BLaER1 (cell line): ENCODE measurements at regions not wholly inside any gene's neighbourhood (a gene's known extent, or its start where the extent isn't known, plus 50 kb on each side); places are given as distances from the start of the nearest gene placed in this dataset.

Experiments used
- H3K27ac ChIP-seq: shearing (Covaris generic); formaldehyde crosslinking; 2 replicates; pipeline ENCODE4 v1.8.1; 2022
- H3K27me3 ChIP-seq: shearing (Covaris generic); formaldehyde crosslinking; 2 replicates; pipeline ENCODE4 v1.8.1; 2022
- H3K36me3 ChIP-seq: shearing (Covaris generic); formaldehyde crosslinking; 2 replicates; pipeline ENCODE4 v1.8.1; 2022
- H3K4me1 ChIP-seq: shearing (Covaris generic); formaldehyde crosslinking; 2 replicates; pipeline ENCODE4 v1.8.1; 2022
- H3K4me2 ChIP-seq: shearing (Covaris generic); formaldehyde crosslinking; 2 replicates; pipeline ENCODE4 v1.8.1; 2022
- H3K4me3 ChIP-seq: shearing (Covaris generic); formaldehyde crosslinking; 2 replicates; pipeline ENCODE4 v1.8.1; 2022
- H3K9ac ChIP-seq: shearing (Covaris generic); formaldehyde crosslinking; 2 replicates; pipeline ENCODE4 v1.8.1; 2022
- H3K9me3 ChIP-seq: shearing (Covaris generic); formaldehyde crosslinking; 2 replicates; pipeline ENCODE4 v1.8.1; 2022
- H4K20me1 ChIP-seq: shearing (Covaris generic); formaldehyde crosslinking; 2 replicates; pipeline ENCODE4 v1.8.1; 2022
- Cebpa-rat ChIP-seq: shearing (Covaris generic); IDR thresholded peaks from 2 replicates; pipeline ENCODE4 v1.8.1; 2022

DNA sequence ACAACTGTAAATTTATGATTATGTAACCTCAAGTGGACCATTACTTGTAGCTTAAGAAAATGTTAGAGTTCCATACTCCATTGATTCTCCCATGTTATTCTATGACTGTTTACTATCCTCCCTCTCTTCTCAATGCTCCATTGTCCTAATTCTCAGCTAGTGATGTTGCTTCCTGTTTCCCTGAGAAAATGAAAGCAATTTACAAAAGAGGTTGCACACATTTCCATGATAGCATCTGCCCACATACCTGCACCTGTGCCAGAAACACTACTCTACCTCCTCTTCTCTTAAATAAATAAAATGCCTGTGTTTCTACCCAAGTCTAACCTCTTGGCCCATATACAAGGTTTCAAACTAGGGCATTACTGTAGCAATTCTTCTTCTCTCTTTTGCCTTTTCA, 1620.9 kb downstream of the FAM181B start:
- Histone ChIP-seq H3K27ac (no peak overlapping the region), H3K9me3 (no peaks in the 10 kb centered on the region), H3K4me1 (no peaks in the 10 kb centered on the region), H3K27me3 (no peaks in the 10 kb centered on the region), H4K20me1 (no peaks in the 10 kb centered on the region), H3K9ac (no peak overlapping the region), H3K36me3 (no peaks in the 10 kb centered on the region), H3K4me3 (no peak overlapping the region), H3K4me2 (no peak overlapping the region)
- TF ChIP-seq Cebpa-rat: no peak

DNA sequence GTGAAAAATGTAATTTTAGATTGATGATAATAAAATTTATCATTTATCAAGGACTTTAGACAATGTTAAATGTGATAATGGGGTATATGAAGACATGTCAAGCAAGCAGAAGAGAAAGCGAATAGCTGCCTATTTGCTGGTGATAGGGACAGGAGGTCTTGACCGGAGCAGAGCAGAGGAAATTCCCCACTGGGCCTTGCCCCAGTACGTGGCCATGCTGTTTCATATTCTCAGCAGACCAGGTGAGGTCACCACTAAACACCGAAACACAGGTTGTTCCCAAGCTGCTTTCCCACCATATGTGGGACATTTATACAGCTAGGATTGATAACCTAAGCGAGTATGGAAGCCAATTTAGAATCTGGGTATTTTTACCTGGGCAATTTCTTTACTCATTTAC, 1629.6 kb downstream of the FAM181B start:
- no peaks in the 10 kb centered on the region for H4K20me1 ChIP-seq
- TF ChIP-seq Cebpa-rat: no peak
- no peak overlapping the region for H3K4me2 ChIP-seq
- no peak overlapping the region for H3K4me3 ChIP-seq
- H3K4me1 ChIP-seq: no peaks in the 10 kb centered on the region
- no peaks in the 10 kb centered on the region for H3K27me3 ChIP-seq
- H3K27ac ChIP-seq: no peak overlapping the region
- H3K9ac ChIP-seq: no peak overlapping the region
- H3K9me3 ChIP-seq: no peaks in the 10 kb centered on the region
- no peaks in the 10 kb centered on the region for H3K36me3 ChIP-seq

- TF ChIP-seq Cebpa-rat: no peak
These were observed 1635.2 kb downstream of the FAM181B start for GRCh38 chr11:81098471-81098870.

DNA sequence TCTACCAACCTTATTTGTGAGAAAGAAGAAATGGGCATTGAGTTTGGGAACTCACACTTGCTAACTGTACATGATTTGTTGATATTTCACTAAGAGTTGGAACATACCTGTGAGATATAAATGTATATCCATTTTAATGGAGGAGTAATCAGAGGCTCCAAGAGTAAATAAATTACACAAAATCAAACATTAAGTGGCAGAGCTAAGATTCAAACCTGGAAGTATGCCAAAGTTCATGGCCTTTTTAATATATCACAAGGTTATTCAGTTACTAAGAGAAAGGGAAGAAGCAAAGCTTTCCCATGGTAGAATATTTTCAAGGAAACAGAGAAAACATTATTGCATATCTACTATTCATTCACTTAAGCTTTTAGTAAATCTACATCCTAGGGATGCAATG, 1641.1 kb downstream of the FAM181B start:
- Histone ChIP-seq H3K9me3 (no peaks in the 10 kb centered on the region), H3K27ac (no peak overlapping the region), H3K4me2 (no peak overlapping the region), H3K4me1 (0 out of 2 replicates have a peak, but pooled peaks cover 3% of the 10 kb centered on the region), H3K4me3 (no peak overlapping the region), H4K20me1 (no peaks in the 10 kb centered on the region), H3K36me3 (no peaks in the 10 kb centered on the region), H3K9ac (no peak overlapping the region), H3K27me3 (no peaks in the 10 kb centered on the region)
- TF ChIP-seq Cebpa-rat: no peak

More at GRCh38 chr11:81098471-81098870, 1635.2 kb downstream of the FAM181B start:
- Histone ChIP-seq H3K36me3 (no peaks in the 10 kb centered on the region), H3K27me3 (no peaks in the 10 kb centered on the region), H4K20me1 (no peaks in the 10 kb centered on the region), H3K4me1 (0 out of 2 replicates have a peak, but pooled peaks cover 3% of the 10 kb centered on the region), H3K4me2 (no peak overlapping the region), H3K4me3 (no peak overlapping the region), H3K9ac (no peak overlapping the region), H3K9me3 (no peaks in the 10 kb centered on the region), H3K27ac (no peak overlapping the region)

GRCh38 chr11:81089242-81089641, 1644.4 kb downstream of the FAM181B start:
- H3K36me3 ChIP-seq: no peaks in the 10 kb centered on the region
- H3K27ac ChIP-seq: no peak overlapping the region
- TF ChIP-seq Cebpa-rat: no peak
- no peaks in the 10 kb centered on the region for H4K20me1 ChIP-seq
- no peak overlapping the region for H3K9ac ChIP-seq
- no peak overlapping the region for H3K4me2 ChIP-seq
- no peaks in the 10 kb centered on the region for H3K9me3 ChIP-seq
- no peak overlapping the region for H3K4me3 ChIP-seq
- H3K27me3 ChIP-seq: no peaks in the 10 kb centered on the region
- no peaks in the 10 kb centered on the region for H3K4me1 ChIP-seq

GRCh38 chr11:81080476-81080875, 1639.6 kb upstream of the TENM4 start:
- no peaks in the 10 kb centered on the region for H3K9me3 ChIP-seq
- TF ChIP-seq Cebpa-rat: no peak
- no peaks in the 10 kb centered on the region for H4K20me1 ChIP-seq
- no peak overlapping the region for H3K9ac ChIP-seq
- H3K4me1 ChIP-seq: no peaks in the 10 kb centered on the region
- no peaks in the 10 kb centered on the region for H3K36me3 ChIP-seq
- no peak overlapping the region for H3K4me2 ChIP-seq
- no peaks in the 10 kb centered on the region for H3K27me3 ChIP-seq
- no peak overlapping the region for H3K4me3 ChIP-seq
- H3K27ac ChIP-seq: no peak overlapping the region

- H3K4me2 ChIP-seq: no peak overlapping the region
- no peak overlapping the region for H3K27ac ChIP-seq
- no peak overlapping the region for H3K9ac ChIP-seq
- H3K36me3 ChIP-seq: no peaks in the 10 kb centered on the region
- H3K27me3 ChIP-seq: no peaks in the 10 kb centered on the region
- TF ChIP-seq Cebpa-rat: no peak
- peaks cover 12% of the 10 kb centered on the region for H3K4me1 ChIP-seq
- no peaks in the 10 kb centered on the region for H4K20me1 ChIP-seq
- H3K4me3 ChIP-seq: no peak overlapping the region
- H3K9me3 ChIP-seq: no peaks in the 10 kb centered on the region
These were observed 1631.4 kb upstream of the TENM4 start for GRCh38 chr11:81072273-81072672.

GRCh38 chr11:81071606-81072005, 1630.8 kb upstream of the TENM4 start:
- Histone ChIP-seq H3K27ac (no peak overlapping the region), H3K9ac (no peak overlapping the region), H3K4me1 (peaks cover 12% of the 10 kb centered on the region), H3K4me2 (peak overlapping the region; percentile 26), H4K20me1 (no peaks in the 10 kb centered on the region), H3K36me3 (no peaks in the 10 kb centered on the region), H3K27me3 (no peaks in the 10 kb centered on the region), H3K4me3 (no peak overlapping the region), H3K9me3 (no peaks in the 10 kb centered on the region)
- TF ChIP-seq Cebpa-rat: no peak

DNA sequence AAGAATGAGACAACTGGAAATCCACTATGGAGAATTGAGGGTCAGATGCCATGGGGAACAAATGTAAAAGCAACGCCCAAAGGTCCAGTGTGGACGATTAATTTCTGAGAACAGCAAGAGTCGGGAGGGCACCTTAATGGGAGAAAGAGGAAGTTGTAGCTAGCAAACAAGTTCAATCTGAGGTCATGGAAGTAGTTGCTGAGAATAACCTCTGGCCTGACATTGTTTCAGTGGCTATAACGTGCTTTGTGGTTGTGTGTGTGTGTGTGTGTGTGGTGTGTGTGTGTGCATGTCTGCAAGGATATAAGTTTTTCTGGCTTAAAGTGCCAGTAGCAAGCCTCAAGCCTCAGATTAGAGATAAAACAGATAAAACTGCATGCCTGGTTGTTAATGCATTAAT, 1630.1 kb upstream of the TENM4 start:
- H3K27ac ChIP-seq: no peak overlapping the region
- TF ChIP-seq Cebpa-rat: no peak

DNA sequence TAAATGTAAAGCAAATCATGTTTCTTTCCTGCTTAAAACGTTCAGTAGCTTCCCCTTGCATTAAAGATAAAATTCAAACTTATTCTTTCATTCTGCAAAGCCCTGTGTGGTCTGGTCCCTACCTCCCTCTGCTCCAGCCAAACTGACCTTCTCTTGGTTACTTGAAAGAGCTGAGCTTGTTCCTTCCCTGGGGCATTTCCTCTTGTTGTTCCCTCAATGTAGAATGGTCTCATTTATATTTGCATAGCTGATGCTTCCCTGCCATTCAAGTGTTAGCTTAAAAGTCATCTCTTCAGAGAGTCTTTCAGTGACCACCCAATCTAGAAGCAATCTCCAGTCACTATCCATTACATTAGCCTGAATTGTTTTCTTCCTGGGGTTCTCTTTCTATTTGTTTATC, 1618.5 kb upstream of the TENM4 start:
- Histone ChIP-seq H3K27ac (no peak overlapping the region), H3K9me3 (no peaks in the 10 kb centered on the region), H3K27me3 (no peaks in the 10 kb centered on the region), H4K20me1 (no peaks in the 10 kb centered on the region), H3K4me3 (no peak overlapping the region), H3K9ac (no peak overlapping the region), H3K4me1 (no peaks in the 10 kb centered on the region), H3K4me2 (no peak overlapping the region), H3K36me3 (no peaks in the 10 kb centered on the region)
- TF ChIP-seq Cebpa-rat: no peak

More for the DNA sequence above, 1630.1 kb upstream of the TENM4 start:
- H3K36me3 ChIP-seq: no peaks in the 10 kb centered on the region
- peak overlapping the region; percentile 26 for H3K4me2 ChIP-seq
- no peaks in the 10 kb centered on the region for H3K9me3 ChIP-seq
- no peak overlapping the region for H3K4me3 ChIP-seq
- H3K9ac ChIP-seq: no peak overlapping the region
- H3K4me1 ChIP-seq: peaks cover 12% of the 10 kb centered on the region
- no peaks in the 10 kb centered on the region for H4K20me1 ChIP-seq
- H3K27me3 ChIP-seq: no peaks in the 10 kb centered on the region
